Body of pancreas (tissue), 4 donors: ENCODE measurements at regions not wholly inside any gene's neighbourhood (a gene's known extent, or its start where the extent isn't known, plus 50 kb on each side); places are given as distances from the start of the nearest gene placed in this dataset.

Experiments used
- CTCF ChIP-seq, 7 experiments: fragments of 450-650 bp in 4 of 7; fragments of 200-600 bp in 3 of 7; sonication (generic) in 3 of 7; IDR thresholded peaks; one replicate each; pipeline ENCODE4 v1.5.1; 2016 to 2019; ENCODE audit warnings: antibody characterized with exemption in 7 of 7
- POLR2A ChIP-seq, 3 donors: fragments of 450-650 bp; IDR thresholded peaks; one replicate each; pipeline ENCODE4 v1.6.1; 2016; ENCODE audit warnings: antibody characterized with exemption in 3 of 3, mild to moderate bottlenecking in 2 of 3

GRCh38 chr2:137842430-137842829, 121.8 kb upstream of the HNMT start:
- TF ChIP-seq CTCF (IDR thresholded peaks at IDR 0.05) (no peak), POLR2A (IDR thresholded peaks at IDR 0.05) (no peak)
